BE2C (cell line): ENCODE measurements at regions not wholly inside any gene's neighbourhood (a gene's known extent, or its start where the extent isn't known, plus 50 kb on each side); places are given as distances from the start of the nearest gene placed in this dataset.
A peak's percentile ranks its signal among the peaks of the same experiment; 100 is the strongest.

Source experiments
- DNase-seq: peaks from one replicate; pipeline ENCODE4 v3.0.0-alpha.2; 2020
- H3K27me3 ChIP-seq: fragments of 250-450 bp; sonication (Bioruptor Pico); 2 replicates; pipeline ENCODE4 v1.5.1; 2020; ENCODE audit warnings: mild to moderate bottlenecking
- H3K36me3 ChIP-seq: fragments of 250-450 bp; sonication (Bioruptor Pico); 2 replicates; pipeline ENCODE4 v1.5.1; 2020; ENCODE audit warnings: mild to moderate bottlenecking
- H3K4me1 ChIP-seq: fragments of 250-450 bp; sonication (Bioruptor Pico); 2 replicates; pipeline ENCODE4 v1.5.1; 2020
- H3K4me3 ChIP-seq: 2 replicates; pipeline ENCODE4 v1.5.1; 2011; ENCODE audit warnings: low read depth, low read length
- H3K9me3 ChIP-seq: fragments of 250-450 bp; sonication (Bioruptor Pico); 2 replicates; pipeline ENCODE4 v1.5.1; 2020
- TF ChIP-seq, protein P1 (sequence below): IDR thresholded peaks from 2 replicates; pipeline ENCODE4 v1.5.1; 2012; ENCODE audit warnings: mild to moderate bottlenecking, low read depth, low read length

DNA sequence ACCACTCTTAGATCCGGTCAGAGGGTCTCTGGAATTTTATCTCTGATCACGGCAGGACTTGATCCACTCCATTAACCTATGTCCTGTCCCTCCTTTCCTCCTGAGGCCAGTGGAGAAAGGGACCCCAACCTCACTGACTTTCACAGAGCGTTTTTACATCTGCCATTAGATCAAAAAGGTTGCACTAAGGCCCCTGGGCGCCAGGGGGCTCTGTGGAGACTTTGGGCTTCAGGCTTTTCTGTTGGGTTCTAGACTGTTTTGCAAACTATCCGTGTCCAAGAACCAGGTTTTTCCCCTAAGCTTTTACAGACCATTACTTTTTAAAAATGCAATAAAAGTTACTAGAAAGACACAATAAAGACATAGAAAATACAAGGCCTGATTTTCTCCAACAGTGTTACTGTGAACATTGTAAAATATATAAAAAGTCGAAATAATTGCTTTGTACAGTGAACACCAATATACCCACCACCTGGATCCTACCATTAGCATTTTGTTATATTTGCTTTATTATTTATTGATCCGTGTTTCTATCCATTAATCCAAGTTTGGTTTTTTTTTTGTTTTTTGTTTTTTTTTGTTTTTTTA, 159.7 kb downstream of the POLR2M start:
- peak; percentile 75 for DNase-seq
- Histone ChIP-seq H3K9me3 (0 out of 2 replicates have a peak, but pooled peaks cover 3% of the 10 kb centered on the region), H3K36me3 (no peaks in the 10 kb centered on the region), H3K4me3 (no peak overlapping the region), H3K4me1 (no peaks in the 10 kb centered on the region), H3K27me3 (no peaks in the 10 kb centered on the region)
- TF ChIP-seq, protein P1, sequence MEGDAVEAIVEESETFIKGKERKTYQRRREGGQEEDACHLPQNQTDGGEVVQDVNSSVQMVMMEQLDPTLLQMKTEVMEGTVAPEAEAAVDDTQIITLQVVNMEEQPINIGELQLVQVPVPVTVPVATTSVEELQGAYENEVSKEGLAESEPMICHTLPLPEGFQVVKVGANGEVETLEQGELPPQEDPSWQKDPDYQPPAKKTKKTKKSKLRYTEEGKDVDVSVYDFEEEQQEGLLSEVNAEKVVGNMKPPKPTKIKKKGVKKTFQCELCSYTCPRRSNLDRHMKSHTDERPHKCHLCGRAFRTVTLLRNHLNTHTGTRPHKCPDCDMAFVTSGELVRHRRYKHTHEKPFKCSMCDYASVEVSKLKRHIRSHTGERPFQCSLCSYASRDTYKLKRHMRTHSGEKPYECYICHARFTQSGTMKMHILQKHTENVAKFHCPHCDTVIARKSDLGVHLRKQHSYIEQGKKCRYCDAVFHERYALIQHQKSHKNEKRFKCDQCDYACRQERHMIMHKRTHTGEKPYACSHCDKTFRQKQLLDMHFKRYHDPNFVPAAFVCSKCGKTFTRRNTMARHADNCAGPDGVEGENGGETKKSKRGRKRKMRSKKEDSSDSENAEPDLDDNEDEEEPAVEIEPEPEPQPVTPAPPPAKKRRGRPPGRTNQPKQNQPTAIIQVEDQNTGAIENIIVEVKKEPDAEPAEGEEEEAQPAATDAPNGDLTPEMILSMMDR: peak; percentile 98

DNA sequence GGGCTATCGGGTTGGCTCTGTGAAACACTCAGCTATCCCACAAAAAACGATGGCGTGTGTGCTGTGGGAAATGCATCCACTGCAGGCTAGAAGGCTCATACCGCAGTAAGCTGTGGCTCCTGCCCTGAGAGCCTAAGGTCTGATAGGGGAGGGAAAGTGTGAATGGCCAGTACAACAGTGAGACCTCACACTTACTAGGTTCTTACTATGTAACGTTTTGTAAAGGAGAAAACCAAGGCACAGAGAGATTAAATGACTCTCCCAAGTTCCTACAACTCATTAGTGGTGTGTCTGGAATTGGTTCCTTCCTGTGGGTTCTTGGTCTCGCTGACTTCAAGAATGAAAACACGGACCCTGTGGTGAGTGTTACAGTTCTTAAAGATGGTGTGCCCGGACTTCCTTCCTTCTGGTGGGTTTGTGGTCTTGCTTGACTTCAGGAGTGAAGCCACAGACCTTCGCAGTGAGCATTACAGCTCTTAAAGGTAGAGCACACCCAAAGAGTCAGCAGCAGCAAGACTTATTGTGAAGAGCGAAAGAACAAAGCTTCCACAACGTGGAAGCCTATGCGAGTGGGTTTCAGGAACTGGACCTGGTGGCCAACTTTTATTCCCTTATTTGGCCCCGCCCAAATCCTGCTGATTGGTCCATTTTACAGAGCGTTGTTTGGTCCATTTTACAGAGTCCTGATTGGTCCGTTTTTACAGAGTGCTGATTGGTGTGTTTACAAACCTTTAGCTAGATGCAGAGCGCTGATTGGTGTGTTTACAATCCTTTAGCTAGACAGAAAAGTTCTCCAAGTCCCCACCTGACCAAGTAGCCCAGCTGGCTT, 161.7 kb downstream of the POLR2M start:
- TF ChIP-seq, protein P1: no peak
- H3K27me3 ChIP-seq: peaks cover 3% of the 10 kb centered on the region; the same call in 1 of the 2 replicates
- no peaks in the 10 kb centered on the region for H3K36me3 ChIP-seq
- no peak overlapping the region for H3K4me3 ChIP-seq
- H3K4me1 ChIP-seq: no peaks in the 10 kb centered on the region
- H3K9me3 ChIP-seq: 0 out of 2 replicates have a peak, but pooled peaks cover 3% of the 10 kb centered on the region
- no peak for DNase-seq

DNA sequence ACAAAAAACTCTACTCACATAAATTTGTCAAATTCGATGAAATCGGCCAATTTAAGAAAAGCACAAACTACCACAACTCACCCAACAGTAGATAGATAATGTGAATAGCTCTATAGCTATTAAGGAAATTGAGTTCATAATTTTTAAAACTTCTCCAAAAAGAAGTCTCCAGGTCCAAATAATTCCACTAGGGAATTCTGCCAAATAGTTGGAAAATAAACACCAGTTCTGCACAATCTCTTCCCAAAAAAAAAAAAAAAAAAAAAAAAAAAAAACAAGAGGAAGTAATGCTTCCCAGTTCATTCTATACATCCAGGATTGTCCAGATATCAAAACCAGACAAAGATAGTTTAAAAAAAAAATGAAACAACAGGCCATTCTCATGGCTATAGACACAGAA, 164.2 kb downstream of the POLR2M start:
- TF ChIP-seq, protein P1: no peak
- DNase-seq: no peak
- 0 out of 2 replicates have a peak, but pooled peaks cover 3% of the 10 kb centered on the region for H3K9me3 ChIP-seq
- no peaks in the 10 kb centered on the region for H3K4me1 ChIP-seq
- H3K36me3 ChIP-seq: no peaks in the 10 kb centered on the region
- H3K27me3 ChIP-seq: peaks cover 3% of the 10 kb centered on the region; the same call in 1 of the 2 replicates
- no peak overlapping the region for H3K4me3 ChIP-seq

DNA sequence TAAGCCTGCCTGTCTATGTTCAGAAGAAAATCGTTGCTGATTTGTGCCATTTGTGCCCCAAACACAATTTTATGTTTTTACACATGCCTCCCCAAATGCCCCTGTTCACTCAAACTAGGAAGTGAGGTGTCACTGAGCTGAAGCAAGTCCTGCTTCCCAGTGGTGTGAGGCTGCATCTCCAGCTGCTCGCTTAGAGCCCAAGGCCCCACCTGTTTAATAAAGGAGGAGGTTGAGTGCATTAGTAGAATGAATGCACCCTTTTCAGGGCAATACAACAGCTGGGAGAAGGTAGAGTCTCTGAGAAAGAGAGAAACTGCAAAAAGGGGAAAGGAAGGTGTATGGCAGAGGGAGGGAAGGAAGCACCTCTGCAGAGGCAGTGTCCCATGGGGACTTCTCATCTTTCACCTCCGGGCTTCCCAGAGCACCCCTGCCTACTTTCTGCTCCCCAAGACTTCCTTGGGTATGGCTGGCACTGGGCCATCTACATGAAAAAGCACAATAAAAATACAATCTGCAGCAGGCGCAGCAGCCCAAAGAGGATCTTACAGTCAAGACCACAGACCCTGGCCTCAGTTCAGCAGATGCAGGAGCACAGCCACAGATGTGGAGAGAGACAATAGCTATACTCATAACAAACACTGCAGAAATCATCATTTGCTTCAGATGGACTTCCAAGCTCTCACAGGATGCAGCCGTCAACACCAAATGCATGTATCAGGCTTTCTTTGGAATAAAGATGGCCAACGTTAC, 165.9 kb downstream of the POLR2M start:
- DNase-seq: no peak
- H3K4me3 ChIP-seq: no peak overlapping the region
- no peaks in the 10 kb centered on the region for H3K36me3 ChIP-seq
- no peaks in the 10 kb centered on the region for H3K4me1 ChIP-seq
- TF ChIP-seq, protein P1: no peak
- H3K27me3 ChIP-seq: peaks cover 3% of the 10 kb centered on the region; the same call in 1 of the 2 replicates
- peaks cover 3% of the 10 kb centered on the region; the same call in 1 of the 2 replicates for H3K9me3 ChIP-seq

DNA sequence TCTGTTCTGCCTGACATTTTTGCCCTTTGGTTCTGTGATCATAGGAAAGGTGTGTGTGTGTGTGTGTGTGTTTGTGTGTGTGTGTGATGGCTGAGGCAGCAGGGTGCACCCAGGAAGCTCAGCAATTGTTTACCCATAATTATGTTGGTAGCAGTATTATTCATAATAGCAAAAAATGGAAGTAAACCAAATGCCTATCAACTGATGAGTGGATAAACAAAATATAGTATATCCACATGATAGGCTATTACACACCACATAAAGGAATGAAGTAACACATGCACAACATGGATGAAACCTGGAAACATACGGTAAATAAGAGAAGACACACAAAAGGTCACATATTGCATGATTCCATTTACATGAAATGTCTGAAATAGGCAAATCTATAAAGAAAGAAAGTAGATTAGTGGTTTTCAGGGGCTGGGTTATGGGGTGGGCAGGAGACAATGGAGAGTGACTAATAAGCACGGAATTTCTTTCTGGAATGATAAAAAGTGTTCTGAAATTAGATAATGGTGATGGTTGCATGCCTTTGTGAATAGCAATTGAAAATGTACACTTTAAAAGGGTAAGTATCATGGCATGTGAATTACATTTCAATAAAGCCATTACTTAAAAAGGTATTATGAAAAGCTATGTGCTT, 167.2 kb downstream of the POLR2M start:
- Histone ChIP-seq H3K36me3 (no peaks in the 10 kb centered on the region), H3K4me1 (no peaks in the 10 kb centered on the region), H3K9me3 (no peaks in the 10 kb centered on the region; the same call in 1 of the 2 replicates), H3K27me3 (peaks cover 3% of the 10 kb centered on the region; the same call in 1 of the 2 replicates), H3K4me3 (no peak overlapping the region)
- DNase-seq: no peak
- TF ChIP-seq, protein P1: no peak
